H1 (cell line): ENCODE measurements at regions not wholly inside any gene's neighbourhood (a gene's known extent, or its start where the extent isn't known, plus 50 kb on each side); places are given as distances from the start of the nearest gene placed in this dataset.

Experiments
- BCL11A ChIP-seq, 2 experiments: IDR thresholded peaks; one replicate each; pipeline ENCODE4 v1.6.1; 2011; ENCODE audit warnings: low read depth in 2 of 2, low read length in 2 of 2, mild to moderate bottlenecking in 2 of 2
- CHD2 ChIP-seq: IDR thresholded peaks from 2 replicates; pipeline ENCODE4 v1.6.1; 2012; ENCODE audit warnings: low read length, improper control_type of control experiment
- KDM1A ChIP-seq: fragments of 200-600, 300-600 bp; sonication (generic); IDR thresholded peaks from 2 replicates; pipeline ENCODE4 v1.7.1; 2016; ENCODE audit warnings: mild to moderate bottlenecking, low read length, borderline replicate concordance
- MAFK ChIP-seq: IDR thresholded peaks from 2 replicates; pipeline ENCODE4 v1.6.1; 2012; ENCODE audit warnings: low read depth, mild to moderate bottlenecking, improper control_type of control experiment, low read length
- POLR2A ChIP-seq, 2 experiments: IDR thresholded peaks; 1 replicate in 1 of 2; 2 replicates in 1 of 2; pipeline ENCODE4 v1.6.1; 2011; ENCODE audit warnings: low read depth in 2 of 2, low read length in 2 of 2, mild to moderate bottlenecking in 2 of 2; ENCODE audit errors: control extremely low read depth in 1 of 2
- SP1 ChIP-seq: IDR thresholded peaks from 2 replicates; pipeline ENCODE4 v1.6.1; 2011; ENCODE audit warnings: low read depth, low read length
- SP2 ChIP-seq: IDR thresholded peaks from 2 replicates; pipeline ENCODE4 v1.6.1; 2012; ENCODE audit warnings: mild to moderate bottlenecking, low read length, inconsistent platforms
- TAF7 ChIP-seq: optimal IDR thresholded peaks from 2 replicates; pipeline ENCODE3; 2011; ENCODE audit warnings: low read depth, mild to moderate bottlenecking, inconsistent platforms, low read length, moderate library complexity, borderline replicate concordance
- TF ChIP-seq, protein P1 (sequence below), 3 experiments: IDR thresholded peaks; 1 replicate in 2 of 3; 2 replicates in 1 of 3; pipeline versions ENCODE4 v1.5.1 to v1.6.1; 2011; ENCODE audit warnings: low read length in 3 of 3, mild to moderate bottlenecking in 3 of 3, inconsistent platforms in 2 of 3, low read depth in 1 of 3, moderate library complexity in 1 of 3; ENCODE audit not compliant: insufficient read depth in 1 of 3; ENCODE audit errors: control extremely low read depth in 1 of 3

DNA sequence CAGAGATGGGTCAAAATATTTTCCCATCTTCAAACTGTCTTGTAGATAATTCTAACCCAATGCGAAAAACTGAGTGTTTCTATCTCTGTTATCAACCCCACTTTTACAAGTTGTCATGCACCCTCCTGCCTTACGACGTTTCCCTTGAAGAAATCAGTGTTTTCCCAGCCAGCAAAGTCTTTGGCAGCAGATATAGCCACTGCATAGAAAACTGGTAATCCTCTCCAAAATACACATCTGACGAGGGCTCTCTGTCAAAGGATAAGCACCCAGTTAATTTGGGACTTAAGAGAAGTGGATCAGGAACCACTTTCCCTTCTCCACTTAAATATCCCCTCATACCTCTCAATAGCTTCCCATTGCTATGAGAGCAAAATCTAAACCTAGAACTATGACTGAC is 351.9 kb upstream of the MIR17HG start:
- TF ChIP-seq TAF7 (no peak), POLR2A (IDR thresholded peaks at IDR 0.05; ENCODE audit: control extremely low read depth in 1 of 2, low read depth in 2 of 2, low read length in 2 of 2) (no peak), SP2 (no peak), BCL11A (IDR thresholded peaks at IDR 0.05; ENCODE audit: low read depth in 2 of 2, low read length in 2 of 2) (no peak), MAFK (no peak), CHD2 (no peak), SP1 (no peak), KDM1A (no peak)
- TF ChIP-seq, protein P1, sequence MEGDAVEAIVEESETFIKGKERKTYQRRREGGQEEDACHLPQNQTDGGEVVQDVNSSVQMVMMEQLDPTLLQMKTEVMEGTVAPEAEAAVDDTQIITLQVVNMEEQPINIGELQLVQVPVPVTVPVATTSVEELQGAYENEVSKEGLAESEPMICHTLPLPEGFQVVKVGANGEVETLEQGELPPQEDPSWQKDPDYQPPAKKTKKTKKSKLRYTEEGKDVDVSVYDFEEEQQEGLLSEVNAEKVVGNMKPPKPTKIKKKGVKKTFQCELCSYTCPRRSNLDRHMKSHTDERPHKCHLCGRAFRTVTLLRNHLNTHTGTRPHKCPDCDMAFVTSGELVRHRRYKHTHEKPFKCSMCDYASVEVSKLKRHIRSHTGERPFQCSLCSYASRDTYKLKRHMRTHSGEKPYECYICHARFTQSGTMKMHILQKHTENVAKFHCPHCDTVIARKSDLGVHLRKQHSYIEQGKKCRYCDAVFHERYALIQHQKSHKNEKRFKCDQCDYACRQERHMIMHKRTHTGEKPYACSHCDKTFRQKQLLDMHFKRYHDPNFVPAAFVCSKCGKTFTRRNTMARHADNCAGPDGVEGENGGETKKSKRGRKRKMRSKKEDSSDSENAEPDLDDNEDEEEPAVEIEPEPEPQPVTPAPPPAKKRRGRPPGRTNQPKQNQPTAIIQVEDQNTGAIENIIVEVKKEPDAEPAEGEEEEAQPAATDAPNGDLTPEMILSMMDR (IDR thresholded peaks at IDR 0.05; ENCODE audit: control extremely low read depth in 1 of 3, insufficient read depth in 1 of 3, low read depth in 1 of 3, low read length in 3 of 3): no peak
